Stomach (tissue), 8 donors: ENCODE measurements at regions not wholly inside any gene's neighbourhood (a gene's known extent, or its start where the extent isn't known, plus 50 kb on each side); places are given as distances from the start of the nearest gene placed in this dataset.

Experiments used
- DNase-seq, 2 donors: peaks; one replicate each; pipeline versions ENCODE4 v3.0.0 to v3.0.0-alpha.2; 2013 to 2019
- H3K27ac ChIP-seq, 5 donors: fragments of 200-600 bp in 4 of 5; sonication (generic) in 4 of 5; one replicate each; pipeline ENCODE4 v1.5.1; 2013 to 2019; ENCODE audit warnings: mild to moderate bottlenecking in 1 of 5, moderate library complexity in 1 of 5
- H3K27me3 ChIP-seq, 3 donors: fragments of 200-600 bp; sonication (generic); one replicate each; pipeline ENCODE4 v1.5.1; 2017 to 2019; ENCODE audit warnings: mixed run types in 1 of 3
- H3K36me3 ChIP-seq, 4 donors: fragments of 200-600 bp; sonication (generic); 1 replicate in 3 of 4; 2 replicates in 1 of 4; pipeline ENCODE4 v1.5.1; 2016 to 2019
- H3K4me1 ChIP-seq, 4 donors: fragments of 200-600 bp; sonication (generic); one replicate each; pipeline ENCODE4 v1.5.1; 2016 to 2019
- H3K4me3 ChIP-seq, 4 donors: fragments of 200-600 bp; sonication (generic) in 3 of 4; one replicate each; pipeline ENCODE4 v1.5.1; 2016 to 2019; ENCODE audit warnings: mild to moderate bottlenecking in 1 of 4
- H3K9me3 ChIP-seq, 4 donors: fragments of 200-600 bp; sonication (generic); one replicate each; pipeline ENCODE4 v1.5.1; 2016 to 2019
- CTCF ChIP-seq, 7 experiments: fragments of 450-650 bp in 4 of 7; fragments of 200-600 bp in 3 of 7; sonication (generic) in 3 of 7; IDR thresholded peaks; one replicate each; pipeline ENCODE4 v1.5.1; 2016 to 2019; ENCODE audit warnings: antibody characterized with exemption in 7 of 7, control low read depth in 2 of 7, mild to moderate bottlenecking in 1 of 7
- EP300 ChIP-seq: sonication (generic); formaldehyde crosslinking; IDR thresholded peaks from one replicate; pipeline ENCODE4 v1.6.1; 2017; ENCODE audit warnings: antibody characterized with exemption
- POLR2A ChIP-seq, 4 donors: fragments of 450-650 bp; IDR thresholded peaks; one replicate each; pipeline ENCODE4 v1.6.1; 2016; ENCODE audit warnings: antibody characterized with exemption in 4 of 4, control low read depth in 2 of 4, mild to moderate bottlenecking in 1 of 4, moderate library complexity in 1 of 4
- POLR2AphosphoS5 ChIP-seq, 3 donors: sonication (generic); formaldehyde crosslinking; IDR thresholded peaks; one replicate each; pipeline ENCODE4 v1.6.1; 2016; ENCODE audit warnings: antibody characterized with exemption in 3 of 3
- WGBS, 5 donors: extraction: QIAGEN DNeasy Blood & Tissue Kit in 3 of 5; methylation state at CpG; one replicate each; pipeline versions ENCODE4 v1.1.5 to v1.1.7; 2013 to 2018; 5-methylcytosine and 5-hydroxymethylcytosine counted together
- intact Hi-C: fragments of 100-400 bp; cut with DNase I; formaldehyde crosslinking; loops from one replicate; pipeline ENCODE4 v1.15.1; 2023; ENCODE audit warnings: low total_unique reads
- donor health status: healthy with polysubstance abuse.
- donor health status: Bipolar disorder and iron deficiency.
- donor health status: healthy.

- no peak overlapping the region for H3K4me3 ChIP-seq
- no peak overlapping the region for H3K27ac ChIP-seq
- H3K9me3 ChIP-seq, result peaks cover 0 to 5% (median 0%) of the 10 kb centered on the region in 4 donors
- no peak for DNase-seq
- no peaks in the 10 kb centered on the region for H3K36me3 ChIP-seq
- WGBS, 5 donors, result 86 to 92% (median 89%) methylated on average over 4 of the region's 4 CpGs
- TF ChIP-seq POLR2A (IDR thresholded peaks at IDR 0.05) (no peak), EP300 (no peak), CTCF (IDR thresholded peaks at IDR 0.05) (no peak), POLR2AphosphoS5 (IDR thresholded peaks at IDR 0.05) (no peak)
- no peaks in the 10 kb centered on the region for H3K27me3 ChIP-seq
- intact Hi-C loops, result no loop called here
- H3K4me1 ChIP-seq, result no peaks in the 10 kb centered on the region
These were observed 103.5 kb downstream of the KCNA4 start for GRCh38 chr11:29913352-29913751.

- Histone ChIP-seq H3K4me1 (no peaks in the 10 kb centered on the region), H3K27me3 (no peaks in the 10 kb centered on the region), H3K9me3 (peaks cover 0 to 7% (median 0%) of the 10 kb centered on the region in 4 donors), H3K36me3 (no peaks in the 10 kb centered on the region), H3K27ac (no peak overlapping the region), H3K4me3 (no peak overlapping the region)
- TF ChIP-seq EP300 (no peak), CTCF (IDR thresholded peaks at IDR 0.05) (no peak), POLR2AphosphoS5 (IDR thresholded peaks at IDR 0.05) (no peak), POLR2A (IDR thresholded peaks at IDR 0.05) (no peak)
- intact Hi-C loops, result no loop called here
- peak in 1 of 2 donors; percentile 11 for DNase-seq
These were observed 116.4 kb downstream of the KCNA4 start for GRCh38 chr11:29900382-29900781.

GRCh38 chr11:29879560-29879959, 137.3 kb downstream of the KCNA4 start:
- intact Hi-C loops, result no loop called here
- Histone ChIP-seq H3K27ac (no peak overlapping the region), H3K4me1 (no peaks in the 10 kb centered on the region), H3K27me3 (no peaks in the 10 kb centered on the region), H3K9me3 (peaks cover 0 to 4% (median 2%) of the 10 kb centered on the region in 4 donors), H3K4me3 (no peak overlapping the region), H3K36me3 (no peaks in the 10 kb centered on the region)
- WGBS, 5 donors, result 59 to 70% (median 65%) methylated on average over 6 of the region's 6 CpGs
- no peak for DNase-seq
- no peak for TF ChIP-seq CTCF (IDR thresholded peaks at IDR 0.05)
- TF ChIP-seq EP300, result no peak
- no peak for TF ChIP-seq POLR2A (IDR thresholded peaks at IDR 0.05)
- TF ChIP-seq POLR2AphosphoS5 (IDR thresholded peaks at IDR 0.05), result no peak

DNA sequence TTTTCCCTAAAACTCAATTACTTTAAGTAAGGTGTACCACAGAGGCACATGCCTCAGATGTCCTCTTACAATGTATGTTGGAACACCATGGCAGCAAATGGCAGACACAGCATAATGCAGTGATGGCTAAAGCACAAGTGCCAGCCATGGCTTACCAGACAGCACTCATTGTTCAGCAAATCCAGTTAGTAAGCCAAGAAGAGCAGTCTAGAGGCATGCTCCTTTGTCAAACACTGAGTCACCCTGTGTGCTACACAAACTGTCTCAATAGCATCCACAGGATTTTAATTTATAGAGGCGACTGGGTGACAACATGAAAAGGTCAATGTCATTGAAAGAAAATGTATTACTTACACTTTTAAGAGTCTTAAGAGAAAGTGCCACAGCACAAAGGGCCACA, 140.6 kb downstream of the KCNA4 start:
- H3K36me3 ChIP-seq, result no peaks in the 10 kb centered on the region
- H3K9me3 ChIP-seq, result peaks cover 0 to 7% (median 2%) of the 10 kb centered on the region in 4 donors
- H3K4me3 ChIP-seq, result no peak overlapping the region
- 46 to 86% (median 82%) methylated on average over 1 of the region's 1 CpG for WGBS, 5 donors
- DNase-seq, result no peak
- H3K4me1 ChIP-seq, result no peaks in the 10 kb centered on the region
- H3K27ac ChIP-seq, result no peak overlapping the region
- TF ChIP-seq POLR2AphosphoS5 (IDR thresholded peaks at IDR 0.05), result no peak
- TF ChIP-seq POLR2A (IDR thresholded peaks at IDR 0.05), result no peak
- no peak for TF ChIP-seq CTCF (IDR thresholded peaks at IDR 0.05)
- TF ChIP-seq EP300, result no peak
- intact Hi-C loops, result no loop called here
- no peaks in the 10 kb centered on the region for H3K27me3 ChIP-seq
